SK-N-SH (cell line): ENCODE measurements at regions not wholly inside any gene's neighbourhood (a gene's known extent, or its start where the extent isn't known, plus 50 kb on each side); places are given as distances from the start of the nearest gene placed in this dataset.

Source experiments
- CTCF ChIA-PET: fragments of 300-600, 350-600 bp; formaldehyde crosslinking; extraction: SDS; loops from one replicate; lab custom pipeline; 2021; lab: Yijun Ruan, JAX
- POLR2A ChIA-PET: fragments of 350-600 bp; sonication (Branson Sonifier 250); formaldehyde crosslinking; extraction: SDS; loops from one replicate; lab custom pipeline; 2020; ENCODE audit warnings: antibody characterized with exemption, inconsistent platforms; lab: Yijun Ruan, JAX
- DNase-seq: peaks from one replicate; pipeline ENCODE4 v3.0.0; 2012
- H2AFZ ChIP-seq: fragments of 200-600 bp; sonication (generic); 2 replicates; pipeline ENCODE4 v1.8.1; 2016; ENCODE audit warnings: antibody characterized with exemption, mild to moderate bottlenecking, low read depth
- H3F3A ChIP-seq: fragments of 200-600 bp; sonication (generic); replicated peaks from 2 replicates; pipeline ENCODE3; 2016; ENCODE audit warnings: antibody characterized with exemption, mild to moderate bottlenecking; ENCODE audit not compliant: insufficient read depth
- H3K27ac ChIP-seq, 2 experiments: fragments of 200-500 bp in 1 of 2; fragments of 200-600 bp in 1 of 2; sonication (Bioruptor generic) in 1 of 2; sonication (generic), shearing (Covaris generic) in 1 of 2; 2 replicates each; pipeline versions ENCODE4 v1.5.1 to v1.6.1; 2014 to 2016; ENCODE audit warnings: low read depth in 2 of 2, inconsistent platforms in 1 of 2, low read length in 1 of 2, mild to moderate bottlenecking in 1 of 2, mixed read lengths in 1 of 2
- H3K27me3 ChIP-seq: fragments of 200-600 bp; sonication (generic), shearing (Covaris generic); 2 replicates; pipeline ENCODE4 v1.6.1; 2016; ENCODE audit warnings: mixed run types; ENCODE audit not compliant: insufficient read depth
- H3K36me3 ChIP-seq, 2 experiments: fragments of 200-500 bp in 1 of 2; fragments of 200-600 bp in 1 of 2; sonication (Bioruptor generic) in 1 of 2; sonication (generic) in 1 of 2; replicated peaks in 1 of 2; 2 replicates each; pipeline versions ENCODE3 to v1.5.1; 2014 to 2016; ENCODE audit warnings: low read length in 1 of 2, mild to moderate bottlenecking in 1 of 2; ENCODE audit not compliant: insufficient read depth in 2 of 2, control insufficient read depth in 1 of 2
- H3K4me1 ChIP-seq, 2 experiments: fragments of 200-500 bp in 1 of 2; fragments of 200-600 bp in 1 of 2; sonication (Bioruptor generic) in 1 of 2; sonication (generic), shearing (Covaris generic) in 1 of 2; 2 replicates each; pipeline versions ENCODE4 v1.5.1 to v1.6.1; 2014 to 2016; ENCODE audit warnings: low read depth in 1 of 2, low read length in 1 of 2, mixed run types in 1 of 2; ENCODE audit not compliant: insufficient read depth in 2 of 2, control insufficient read depth in 1 of 2
- H3K4me2 ChIP-seq: fragments of 200-600 bp; sonication (generic), shearing (Covaris generic); 2 replicates; pipeline ENCODE4 v1.6.1; 2017; ENCODE audit warnings: mixed run types
- H3K4me3 ChIP-seq, 2 experiments: fragments of 200-500 bp in 1 of 2; fragments of 200-600 bp in 1 of 2; sonication (Bioruptor generic) in 1 of 2; sonication (generic), shearing (Covaris generic) in 1 of 2; 2 replicates each; pipeline versions ENCODE4 v1.5.1 to v1.8.1; 2014 to 2016; ENCODE audit warnings: low read depth in 2 of 2, inconsistent platforms in 1 of 2, low read length in 1 of 2, mild to moderate bottlenecking in 1 of 2, mixed read lengths in 1 of 2, moderate library complexity in 1 of 2
- H3K79me2 ChIP-seq: fragments of 200-600 bp; sonication (generic); 2 replicates; pipeline ENCODE4 v1.8.1; 2017; ENCODE audit warnings: mild to moderate bottlenecking; ENCODE audit not compliant: insufficient read depth
- H3K9ac ChIP-seq: fragments of 200-600 bp; sonication (generic); 2 replicates; pipeline ENCODE4 v1.6.1; 2017; ENCODE audit warnings: mixed run types
- H3K9me2 ChIP-seq: fragments of 200-600 bp; sonication (generic); 2 replicates; pipeline ENCODE4 v1.6.1; 2017; ENCODE audit warnings: mixed run types
- H3K9me3 ChIP-seq: fragments of 200-600 bp; sonication (generic); 2 replicates; pipeline ENCODE4 v1.6.1; 2017; ENCODE audit warnings: mixed run types, mild to moderate bottlenecking, moderate library complexity
- H4K20me1 ChIP-seq: fragments of 200-600 bp; sonication (generic); 2 replicates; pipeline ENCODE4 v1.6.1; 2017; ENCODE audit warnings: mild to moderate bottlenecking, mixed run types; ENCODE audit not compliant: insufficient read depth
- CHD2 ChIP-seq: fragments of 150-350 bp; IDR thresholded peaks from 2 replicates; pipeline ENCODE4 v1.6.1; 2018; ENCODE audit warnings: low read length; ENCODE audit not compliant: partially characterized antibody
- ELF1 ChIP-seq: IDR thresholded peaks from 2 replicates; pipeline ENCODE4 v1.4.0; 2012
- EP300 ChIP-seq, 2 experiments: IDR thresholded peaks; 2 replicates each; pipeline versions ENCODE4 v1.4.0 to v1.6.1; 2012; ENCODE audit warnings: borderline replicate concordance in 1 of 2, low read depth in 1 of 2, low read length in 1 of 2
- JUND ChIP-seq: IDR thresholded peaks from 2 replicates; pipeline ENCODE4 v1.4.0; 2012
- MEF2A ChIP-seq: IDR thresholded peaks from 2 replicates; pipeline ENCODE4 v1.4.0; 2012; ENCODE audit warnings: low read depth, borderline replicate concordance
- POLR2AphosphoS5 ChIP-seq: IDR thresholded peaks from 2 replicates; pipeline ENCODE4 v1.6.1; 2012; ENCODE audit warnings: low read depth, low read length
- RCOR1 ChIP-seq: fragments of 150-350 bp; IDR thresholded peaks from 2 replicates; pipeline ENCODE4 v1.6.1; 2017; ENCODE audit warnings: antibody characterized with exemption, low read length
- RFX5 ChIP-seq: IDR thresholded peaks from 2 replicates; pipeline ENCODE4 v1.6.1; 2012; ENCODE audit warnings: mild to moderate bottlenecking, improper control_type of control experiment, low read length
- RXRA ChIP-seq: IDR thresholded peaks from 2 replicates; pipeline ENCODE4 v1.4.0; 2012; ENCODE audit warnings: low read depth, mild to moderate bottlenecking, borderline replicate concordance
- SMC3 ChIP-seq: IDR thresholded peaks from 2 replicates; pipeline ENCODE4 v1.6.1; 2012; ENCODE audit warnings: low read depth, low read length, improper control_type of control experiment
- TAF1 ChIP-seq: IDR thresholded peaks from 2 replicates; pipeline ENCODE4 v1.6.1; 2012; ENCODE audit warnings: low read depth, mild to moderate bottlenecking, low read length, moderate library complexity, borderline replicate concordance
- TCF12 ChIP-seq: IDR thresholded peaks from 2 replicates; pipeline ENCODE4 v1.4.0; 2012
- TEAD4 ChIP-seq: IDR thresholded peaks from 2 replicates; pipeline ENCODE4 v1.4.0; 2012; ENCODE audit warnings: mild to moderate bottlenecking, borderline replicate concordance; ENCODE audit not compliant: insufficient read depth
- YY1 ChIP-seq: IDR thresholded peaks from 2 replicates; pipeline ENCODE4 v1.4.0; 2012; ENCODE audit warnings: low read depth, mild to moderate bottlenecking
- WGBS: methylation state at CpG from one replicate; pipeline ENCODE4 v1.1.6; 2017; ENCODE audit warnings: low lambda C conversion rate; 5-methylcytosine and 5-hydroxymethylcytosine counted together
- TF ChIP-seq, protein P1 (sequence below): fragments of 150-350 bp; IDR thresholded peaks from 2 replicates; pipeline ENCODE4 v1.6.1; 2016; ENCODE audit warnings: mild to moderate bottlenecking, low read depth, low read length
- TF ChIP-seq, protein P2 (sequence below): IDR thresholded peaks from 2 replicates; pipeline ENCODE4; 2012
- TF ChIP-seq, protein P3 (sequence below): IDR thresholded peaks from 2 replicates; pipeline ENCODE4 v1.4.0; 2012; ENCODE audit warnings: low read depth

DNA sequence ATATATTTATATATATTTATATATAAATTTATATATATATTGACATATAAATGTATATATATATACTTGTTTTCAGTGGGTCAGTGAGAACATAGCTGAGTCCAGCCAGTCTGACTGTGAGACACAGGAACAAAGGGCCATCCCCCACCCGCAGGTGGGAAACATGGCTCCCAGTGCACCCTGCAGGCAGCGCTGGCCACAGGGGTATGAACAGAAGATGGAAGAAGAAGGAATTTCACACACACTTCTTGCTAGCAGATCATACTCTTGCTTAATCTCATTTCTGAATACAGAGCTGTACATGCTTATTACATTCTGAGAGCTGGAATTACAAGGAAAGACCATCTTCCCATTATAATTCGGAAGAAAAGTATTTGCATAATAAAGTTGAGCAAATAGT lies 595.4 kb downstream of the IRX1 start:
- Histone ChIP-seq H3K9ac (no peak overlapping the region), H3K9me2 (no peaks in the 10 kb centered on the region), H3K4me2 (no peak overlapping the region), H3K27me3 (no peaks in the 10 kb centered on the region), H3K9me3 (no peaks in the 10 kb centered on the region), H4K20me1 (no peaks in the 10 kb centered on the region), H3K27ac (no peak overlapping the region), H3K4me3 (no peak overlapping the region), H3K4me1 (no peaks in the 10 kb centered on the region), H2AFZ (no peak overlapping the region), H3F3A (no peaks in the 10 kb centered on the region), H3K79me2 (no peaks in the 10 kb centered on the region), H3K36me3 (no peaks in the 10 kb centered on the region)
- DNase-seq, result no peak
- WGBS, result 28% methylated on average over 3 of the region's 3 CpGs
- ChIA-PET POLR2A (no interaction called here), CTCF (no interaction called here)
- TF ChIP-seq, protein P1, sequence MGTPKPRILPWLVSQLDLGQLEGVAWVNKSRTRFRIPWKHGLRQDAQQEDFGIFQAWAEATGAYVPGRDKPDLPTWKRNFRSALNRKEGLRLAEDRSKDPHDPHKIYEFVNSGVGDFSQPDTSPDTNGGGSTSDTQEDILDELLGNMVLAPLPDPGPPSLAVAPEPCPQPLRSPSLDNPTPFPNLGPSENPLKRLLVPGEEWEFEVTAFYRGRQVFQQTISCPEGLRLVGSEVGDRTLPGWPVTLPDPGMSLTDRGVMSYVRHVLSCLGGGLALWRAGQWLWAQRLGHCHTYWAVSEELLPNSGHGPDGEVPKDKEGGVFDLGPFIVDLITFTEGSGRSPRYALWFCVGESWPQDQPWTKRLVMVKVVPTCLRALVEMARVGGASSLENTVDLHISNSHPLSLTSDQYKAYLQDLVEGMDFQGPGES, result no peak
- TF ChIP-seq RCOR1 (no peak), TAF1 (no peak), EP300 (IDR thresholded peaks at IDR 0.05; ENCODE audit: borderline replicate concordance in 1 of 2, low read depth in 1 of 2, low read length in 1 of 2) (no peak), POLR2AphosphoS5 (no peak), ELF1 (no peak), TEAD4 (no peak), MEF2A (no peak), RFX5 (no peak), YY1 (no peak), SMC3 (no peak), JUND (no peak), CHD2 (no peak), TCF12 (no peak)
- TF ChIP-seq, protein P2, sequence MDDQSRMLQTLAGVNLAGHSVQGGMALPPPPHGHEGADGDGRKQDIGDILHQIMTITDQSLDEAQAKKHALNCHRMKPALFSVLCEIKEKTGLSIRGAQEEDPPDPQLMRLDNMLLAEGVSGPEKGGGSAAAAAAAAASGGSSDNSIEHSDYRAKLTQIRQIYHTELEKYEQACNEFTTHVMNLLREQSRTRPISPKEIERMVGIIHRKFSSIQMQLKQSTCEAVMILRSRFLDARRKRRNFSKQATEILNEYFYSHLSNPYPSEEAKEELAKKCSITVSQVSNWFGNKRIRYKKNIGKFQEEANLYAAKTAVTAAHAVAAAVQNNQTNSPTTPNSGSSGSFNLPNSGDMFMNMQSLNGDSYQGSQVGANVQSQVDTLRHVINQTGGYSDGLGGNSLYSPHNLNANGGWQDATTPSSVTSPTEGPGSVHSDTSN, result no peak

DNA sequence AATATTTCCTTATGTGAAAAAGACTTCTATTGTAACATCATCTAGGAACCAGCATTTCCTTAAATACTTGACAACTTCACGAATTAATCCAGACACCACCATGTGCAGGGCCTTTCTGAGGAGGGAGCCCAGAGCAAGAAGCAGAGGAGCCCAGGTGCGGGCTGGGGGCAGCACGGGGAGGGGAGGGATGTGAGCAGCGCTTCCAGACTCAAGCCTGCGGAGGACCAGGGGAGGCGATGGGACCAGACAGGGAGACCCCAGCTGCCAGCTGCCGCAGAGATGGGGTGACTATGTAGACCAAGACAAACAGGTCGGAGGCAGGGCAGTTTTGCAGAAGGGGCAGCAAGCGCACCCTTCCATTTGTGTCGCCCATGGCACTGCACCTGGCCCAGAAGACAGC lies 596.1 kb downstream of the IRX1 start:
- POLR2A ChIA-PET, result no interaction called here
- Histone ChIP-seq H3K4me2 (no peak overlapping the region), H3K27me3 (no peaks in the 10 kb centered on the region), H3K4me1 (no peaks in the 10 kb centered on the region), H3K4me3 (no peak overlapping the region), H3K9me2 (no peaks in the 10 kb centered on the region), H3K79me2 (no peaks in the 10 kb centered on the region), H4K20me1 (no peaks in the 10 kb centered on the region), H3K27ac (no peak overlapping the region), H3F3A (no peaks in the 10 kb centered on the region), H3K9ac (no peak overlapping the region), H3K36me3 (no peaks in the 10 kb centered on the region), H2AFZ (no peak overlapping the region), H3K9me3 (no peaks in the 10 kb centered on the region)
- TF ChIP-seq RXRA, result no peak
- TF ChIP-seq, protein P3, sequence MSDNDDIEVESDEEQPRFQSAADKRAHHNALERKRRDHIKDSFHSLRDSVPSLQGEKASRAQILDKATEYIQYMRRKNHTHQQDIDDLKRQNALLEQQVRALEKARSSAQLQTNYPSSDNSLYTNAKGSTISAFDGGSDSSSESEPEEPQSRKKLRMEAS, result no peak
- no peak for DNase-seq
- 29% methylated on average over 10 of the region's 10 CpGs for WGBS
- CTCF ChIA-PET, result no interaction called here
